Astrocyte (in vitro differentiated cells and primary cell): ENCODE measurements at regions not wholly inside any gene's neighbourhood (a gene's known extent, or its start where the extent isn't known, plus 50 kb on each side); places are given as distances from the start of the nearest gene placed in this dataset.

Source experiments
- DNase-seq: peaks from one replicate; pipeline ENCODE4 v3.0.0-alpha.2; 2010; ENCODE audit warnings: low read depth
- FAIRE-seq: peaks from 2 replicates; lab custom pipeline; 2011; peaks lifted over from hg19 to GRCh38; lab: Jason Lieb, UNC
- H2AFZ ChIP-seq: 2 replicates; pipeline ENCODE4 v1.6.0; 2012; ENCODE audit warnings: low read depth, low read length, inconsistent platforms
- H3K27ac ChIP-seq: 2 replicates; pipeline ENCODE4 v1.5.1; 2011; ENCODE audit warnings: low read depth, low read length, inconsistent platforms
- H3K27me3 ChIP-seq: 2 replicates; pipeline ENCODE4 v1.6.0; 2011; ENCODE audit warnings: low read length, inconsistent platforms; ENCODE audit not compliant: insufficient read depth
- H3K36me3 ChIP-seq: 2 replicates; pipeline ENCODE4 v1.5.1; 2011; ENCODE audit warnings: low read length, inconsistent platforms; ENCODE audit not compliant: insufficient read depth
- H3K4me1 ChIP-seq: 2 replicates; pipeline ENCODE4 v1.5.1; 2011; ENCODE audit warnings: low read length, inconsistent platforms; ENCODE audit not compliant: insufficient read depth
- H3K4me2 ChIP-seq: 2 replicates; pipeline ENCODE4 v1.6.0; 2012; ENCODE audit warnings: low read length, inconsistent platforms
- H3K4me3 ChIP-seq: 2 replicates; pipeline ENCODE4 v1.5.1; 2011; ENCODE audit warnings: low read depth, mild to moderate bottlenecking, low read length, inconsistent platforms; ENCODE audit not compliant: insufficient read depth
- H3K79me2 ChIP-seq: 2 replicates; pipeline ENCODE4 v1.6.0; 2012; ENCODE audit warnings: mild to moderate bottlenecking, low read length, inconsistent platforms; ENCODE audit not compliant: insufficient read depth
- H3K9ac ChIP-seq: 2 replicates; pipeline ENCODE4 v1.6.0; 2012; ENCODE audit warnings: mild to moderate bottlenecking, low read length, inconsistent platforms
- H3K9me3 ChIP-seq: 2 replicates; pipeline ENCODE4 v1.5.1; 2012; ENCODE audit warnings: low read depth, mild to moderate bottlenecking, low read length, inconsistent platforms; ENCODE audit not compliant: insufficient read depth
- H4K20me1 ChIP-seq: 2 replicates; pipeline ENCODE4 v1.6.0; 2012; ENCODE audit warnings: low read length, inconsistent platforms; ENCODE audit not compliant: insufficient read depth
- H3K27ac Mint-ChIP-seq: one replicate; pipeline ENCODE4 v1.8.0; 2021; ENCODE audit warnings: mild to moderate bottlenecking, mixed read lengths; ENCODE audit not compliant: unreplicated experiment
- H3K27me3 Mint-ChIP-seq: one replicate; pipeline ENCODE4 v1.8.0; 2021; ENCODE audit warnings: low read depth, mixed read lengths; ENCODE audit not compliant: unreplicated experiment
- H3K36me3 Mint-ChIP-seq: one replicate; pipeline ENCODE4 v1.8.0; 2021; ENCODE audit warnings: low read depth, mixed read lengths; ENCODE audit not compliant: unreplicated experiment
- H3K4me1 Mint-ChIP-seq: one replicate; pipeline ENCODE4 v1.8.0; 2021; ENCODE audit warnings: low read depth, mixed read lengths; ENCODE audit not compliant: unreplicated experiment
- H3K4me3 Mint-ChIP-seq: one replicate; pipeline ENCODE4 v1.8.0; 2021; ENCODE audit warnings: mild to moderate bottlenecking, moderate library complexity, mixed read lengths; ENCODE audit not compliant: unreplicated experiment
- H3K9me3 Mint-ChIP-seq: one replicate; pipeline ENCODE4 v1.8.0; 2021; ENCODE audit warnings: mild to moderate bottlenecking, mixed read lengths; ENCODE audit not compliant: unreplicated experiment
- CTCF ChIP-seq: IDR thresholded peaks from 2 replicates; pipeline ENCODE4 v1.5.1; 2011; ENCODE audit warnings: low read depth, mild to moderate bottlenecking, inconsistent platforms, low read length, moderate library complexity; ENCODE audit not compliant: insufficient read depth
- EZH2 ChIP-seq: IDR thresholded peaks from 2 replicates; pipeline ENCODE4 v1.6.1; 2012; ENCODE audit warnings: mild to moderate bottlenecking, low read length, inconsistent platforms; ENCODE audit not compliant: insufficient read depth

- Histone ChIP-seq H3K27ac (no peak overlapping the region), H2AFZ (no peak overlapping the region), H3K36me3 (no peaks in the 10 kb centered on the region), H3K27me3 (no peaks in the 10 kb centered on the region), H3K4me1 (no peaks in the 10 kb centered on the region), H3K79me2 (no peaks in the 10 kb centered on the region), H4K20me1 (no peaks in the 10 kb centered on the region), H3K4me3 (no peak overlapping the region), H3K9ac (no peak overlapping the region), H3K9me3 (no peaks in the 10 kb centered on the region), H3K4me2 (no peak overlapping the region)
- Mint-ChIP-seq H3K36me3 (no peaks in the 10 kb centered on the region), H3K4me3 (no peak overlapping the region), H3K27me3 (no peaks in the 10 kb centered on the region), H3K9me3 (peaks cover 4% of the 10 kb centered on the region), H3K27ac (no peak overlapping the region), H3K4me1 (no peaks in the 10 kb centered on the region)
- TF ChIP-seq EZH2 (no peak), CTCF (no peak)
- no peak for DNase-seq
- no peak for FAIRE-seq
Measured at GRCh38 chr1:80836505-80836904, 964.2 kb upstream of the ADGRL2 start.

- DNase-seq (no peak), FAIRE-seq (no peak)
- no peaks in the 10 kb centered on the region for H3K9me3 Mint-ChIP-seq
- Histone ChIP-seq H3K27me3 (no peaks in the 10 kb centered on the region), H3K4me2 (no peak overlapping the region), H3K4me3 (no peak overlapping the region), H3K9me3 (no peaks in the 10 kb centered on the region), H3K36me3 (no peaks in the 10 kb centered on the region), H4K20me1 (no peaks in the 10 kb centered on the region), H3K27ac (no peak overlapping the region), H3K9ac (no peak overlapping the region), H3K79me2 (no peaks in the 10 kb centered on the region), H3K4me1 (no peaks in the 10 kb centered on the region), H2AFZ (no peak overlapping the region)
- TF ChIP-seq EZH2, result no peak
- TF ChIP-seq CTCF, result no peak
- no peaks in the 10 kb centered on the region for H3K4me1 Mint-ChIP-seq
- no peak overlapping the region for H3K27ac Mint-ChIP-seq
- H3K4me3 Mint-ChIP-seq, result no peak overlapping the region
- H3K27me3 Mint-ChIP-seq, result no peaks in the 10 kb centered on the region
- H3K36me3 Mint-ChIP-seq, result no peaks in the 10 kb centered on the region
Measured at GRCh38 chr1:80827666-80828065, 973.1 kb upstream of the ADGRL2 start.

DNA sequence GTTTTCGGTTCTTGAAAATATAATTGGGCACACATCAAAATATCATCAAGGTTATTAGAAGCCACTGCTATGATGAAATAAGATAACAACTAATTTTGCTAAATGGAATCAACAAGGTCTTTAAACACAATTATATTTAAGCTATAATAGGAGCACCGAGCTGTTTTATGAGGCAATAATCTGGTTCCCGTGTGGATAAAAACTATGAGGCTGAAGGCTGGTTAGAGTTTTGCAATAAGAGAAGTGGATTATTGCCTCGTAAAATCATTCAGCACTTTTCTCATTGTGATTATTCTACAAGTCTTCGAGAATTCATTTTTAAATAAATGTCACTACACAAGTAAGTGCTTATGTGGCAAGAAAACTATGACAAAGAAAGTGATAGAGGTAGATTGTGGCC, 975.7 kb upstream of the ADGRL2 start:
- Mint-ChIP-seq H3K27me3 (no peaks in the 10 kb centered on the region), H3K4me3 (no peak overlapping the region)
- no peak for FAIRE-seq

More for the DNA sequence above, 975.7 kb upstream of the ADGRL2 start:
- no peaks in the 10 kb centered on the region for H3K9me3 ChIP-seq
- no peaks in the 10 kb centered on the region for H4K20me1 ChIP-seq
- TF ChIP-seq EZH2, result no peak
- TF ChIP-seq CTCF, result no peak
- no peak overlapping the region for H2AFZ ChIP-seq
- Mint-ChIP-seq H3K36me3 (no peaks in the 10 kb centered on the region), H3K9me3 (no peaks in the 10 kb centered on the region), H3K27ac (no peak overlapping the region), H3K4me1 (no peaks in the 10 kb centered on the region)
- DNase-seq, result no peak
- no peaks in the 10 kb centered on the region for H3K4me1 ChIP-seq
- H3K27ac ChIP-seq, result no peak overlapping the region
- H3K79me2 ChIP-seq, result no peaks in the 10 kb centered on the region
- H3K27me3 ChIP-seq, result no peaks in the 10 kb centered on the region
- H3K4me2 ChIP-seq, result no peak overlapping the region
- H3K4me3 ChIP-seq, result no peak overlapping the region
- no peak overlapping the region for H3K9ac ChIP-seq
- H3K36me3 ChIP-seq, result no peaks in the 10 kb centered on the region
